Astrocyte of the spinal cord (primary cell): ENCODE measurements at regions not wholly inside any gene's neighbourhood (a gene's known extent, or its start where the extent isn't known, plus 50 kb on each side); places are given as distances from the start of the nearest gene placed in this dataset.

Experiments
- DNase-seq: peaks from one replicate; pipeline ENCODE4 v3.0.0; 2011; ENCODE audit warnings: low read depth, low spot score
- H3K4me3 ChIP-seq: 2 replicates; pipeline ENCODE4 v1.5.1; 2011; ENCODE audit warnings: low read depth, mild to moderate bottlenecking, low read length, moderate library complexity
- in situ Hi-C: cut with HindIII; loops from 2 replicates; pipeline ENCODE4 v1.10.0; 2017; ENCODE audit warnings: low sequenced_read_pairs
- TF ChIP-seq, protein P1 (sequence below): IDR thresholded peaks from 2 replicates; pipeline ENCODE4 v1.5.1; 2012; ENCODE audit warnings: low read depth, mild to moderate bottlenecking, low read length, inconsistent platforms

DNA sequence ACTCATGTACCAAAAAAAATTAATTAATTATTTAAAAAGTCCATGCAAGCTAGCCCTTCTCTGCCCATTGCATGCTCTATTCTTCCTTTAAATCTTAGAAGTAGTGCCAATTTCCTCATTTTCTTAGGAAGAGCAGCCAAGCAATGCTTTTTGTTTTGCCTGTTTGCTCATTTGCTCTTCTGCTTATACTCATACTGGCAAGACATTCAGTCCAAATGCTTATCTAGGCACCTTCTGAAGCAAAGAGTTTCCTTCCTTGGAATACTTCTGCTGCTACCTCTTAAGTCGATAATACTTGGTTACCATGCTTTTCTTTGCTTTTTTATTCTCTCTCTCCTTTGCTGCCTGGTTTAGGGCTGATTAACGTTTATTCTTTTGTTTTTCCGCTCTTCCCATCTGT lies 1318.3 kb downstream of the AACS start:
- H3K4me3 ChIP-seq = no peak overlapping the region
- TF ChIP-seq, protein P1, sequence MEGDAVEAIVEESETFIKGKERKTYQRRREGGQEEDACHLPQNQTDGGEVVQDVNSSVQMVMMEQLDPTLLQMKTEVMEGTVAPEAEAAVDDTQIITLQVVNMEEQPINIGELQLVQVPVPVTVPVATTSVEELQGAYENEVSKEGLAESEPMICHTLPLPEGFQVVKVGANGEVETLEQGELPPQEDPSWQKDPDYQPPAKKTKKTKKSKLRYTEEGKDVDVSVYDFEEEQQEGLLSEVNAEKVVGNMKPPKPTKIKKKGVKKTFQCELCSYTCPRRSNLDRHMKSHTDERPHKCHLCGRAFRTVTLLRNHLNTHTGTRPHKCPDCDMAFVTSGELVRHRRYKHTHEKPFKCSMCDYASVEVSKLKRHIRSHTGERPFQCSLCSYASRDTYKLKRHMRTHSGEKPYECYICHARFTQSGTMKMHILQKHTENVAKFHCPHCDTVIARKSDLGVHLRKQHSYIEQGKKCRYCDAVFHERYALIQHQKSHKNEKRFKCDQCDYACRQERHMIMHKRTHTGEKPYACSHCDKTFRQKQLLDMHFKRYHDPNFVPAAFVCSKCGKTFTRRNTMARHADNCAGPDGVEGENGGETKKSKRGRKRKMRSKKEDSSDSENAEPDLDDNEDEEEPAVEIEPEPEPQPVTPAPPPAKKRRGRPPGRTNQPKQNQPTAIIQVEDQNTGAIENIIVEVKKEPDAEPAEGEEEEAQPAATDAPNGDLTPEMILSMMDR = no peak
- no peak for DNase-seq
- in situ Hi-C loops = no loop called here

DNA sequence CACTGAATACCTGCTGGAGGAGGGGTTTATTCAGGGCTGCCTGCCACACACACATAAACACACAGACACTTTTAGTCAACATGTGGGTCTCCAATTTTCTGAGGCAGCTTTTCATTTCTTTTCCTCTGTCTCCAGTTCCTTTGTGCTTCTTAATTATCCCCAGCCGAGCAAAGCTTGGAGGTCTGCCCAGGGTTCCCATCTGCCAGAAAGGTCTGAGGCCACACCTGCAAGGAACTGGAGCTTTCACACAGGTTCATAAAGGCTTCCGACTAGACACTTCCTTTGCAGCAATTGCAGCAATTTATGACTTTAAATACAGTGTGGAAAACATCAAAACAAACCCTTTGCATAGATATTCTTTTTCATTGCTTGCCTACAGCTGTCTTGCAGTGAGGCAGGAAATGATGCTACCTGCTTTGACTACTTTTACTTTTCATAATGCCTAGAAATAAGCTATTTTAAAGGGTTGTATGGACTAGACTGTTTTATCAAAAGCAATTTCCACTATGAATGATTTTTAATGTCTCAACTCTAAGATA lies 1318.9 kb downstream of the AACS start:
- in situ Hi-C loops = no loop called here
- H3K4me3 ChIP-seq = no peak overlapping the region
- no peak for DNase-seq
- TF ChIP-seq, protein P1 = no peak

DNA sequence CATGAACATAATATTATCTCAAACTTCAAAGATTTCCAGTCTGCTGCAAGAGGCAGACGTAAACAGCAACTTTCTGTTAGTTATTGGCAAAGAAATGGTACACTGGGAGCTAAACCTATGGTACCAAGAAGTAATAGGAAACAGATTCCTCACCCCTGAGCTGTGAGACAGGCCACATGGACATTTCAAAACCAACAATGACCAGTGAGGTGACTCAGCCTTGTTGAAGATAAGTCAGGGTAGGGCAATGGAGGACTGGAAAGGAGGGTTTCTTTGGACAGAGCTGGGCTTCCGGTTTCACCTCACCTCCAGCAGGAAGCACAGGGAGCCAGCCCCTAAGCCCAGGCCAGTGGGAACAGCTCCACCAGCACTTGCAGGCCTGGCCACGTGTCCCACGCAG lies 1320.5 kb downstream of the AACS start:
- peak; percentile 28 for DNase-seq
- TF ChIP-seq, protein P1 = no peak
- in situ Hi-C loops = no loop called here
- H3K4me3 ChIP-seq = no peak overlapping the region

DNA sequence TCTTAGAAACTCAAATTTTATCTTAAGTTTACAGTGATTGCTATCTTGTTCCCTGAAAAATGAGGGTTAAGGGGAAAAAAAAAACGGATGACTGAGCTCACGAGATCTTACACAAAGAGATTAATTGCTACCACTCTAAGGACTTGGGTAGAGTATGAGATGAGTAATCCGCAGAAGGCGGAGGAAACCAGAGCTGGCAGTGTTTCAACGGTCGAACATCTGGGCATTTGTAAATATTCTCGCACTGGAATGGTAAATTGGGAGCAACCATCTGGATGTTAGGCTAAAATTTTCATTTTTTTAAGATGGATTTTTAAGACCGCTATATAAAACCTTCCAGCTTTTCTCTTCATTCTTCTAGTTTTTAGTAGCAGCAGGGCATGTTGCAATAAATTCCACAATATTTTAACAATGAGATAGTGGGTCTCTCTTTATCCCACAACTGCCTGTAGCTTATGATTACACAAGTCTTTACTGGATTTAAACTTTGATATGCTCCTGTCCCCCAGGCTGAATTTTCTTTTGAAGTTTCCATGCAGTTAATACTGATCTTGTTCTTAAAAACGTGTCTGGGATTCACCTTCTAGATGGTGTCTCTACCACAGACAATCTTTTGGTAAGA lies 1324.1 kb downstream of the AACS start:
- in situ Hi-C loops = no loop called here
- H3K4me3 ChIP-seq = no peak overlapping the region
- DNase-seq = peak; percentile 75
- TF ChIP-seq, protein P1 = no peak

DNA sequence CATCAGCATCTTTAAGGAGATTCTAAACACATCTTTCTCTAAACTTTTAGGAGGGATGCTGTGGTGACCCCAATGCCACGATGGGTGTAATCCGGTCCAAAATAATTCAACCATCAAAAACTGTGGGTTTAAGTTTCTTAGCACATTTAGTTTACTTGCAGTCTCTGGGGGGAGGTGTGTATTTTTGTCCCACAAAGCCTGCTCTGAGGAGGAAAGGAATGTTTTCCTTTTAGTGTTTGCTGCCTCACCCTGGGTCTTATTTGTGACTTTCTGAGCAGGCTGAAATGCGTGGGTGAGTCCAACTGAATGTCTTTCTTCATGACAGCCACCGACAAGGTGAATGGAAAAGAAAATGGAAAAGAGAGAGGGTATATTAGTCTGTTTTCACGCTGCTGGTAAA lies 1324.7 kb downstream of the AACS start:
- in situ Hi-C loops = no loop called here
- TF ChIP-seq, protein P1 = no peak
- H3K4me3 ChIP-seq = no peak overlapping the region
- DNase-seq = no peak

DNA sequence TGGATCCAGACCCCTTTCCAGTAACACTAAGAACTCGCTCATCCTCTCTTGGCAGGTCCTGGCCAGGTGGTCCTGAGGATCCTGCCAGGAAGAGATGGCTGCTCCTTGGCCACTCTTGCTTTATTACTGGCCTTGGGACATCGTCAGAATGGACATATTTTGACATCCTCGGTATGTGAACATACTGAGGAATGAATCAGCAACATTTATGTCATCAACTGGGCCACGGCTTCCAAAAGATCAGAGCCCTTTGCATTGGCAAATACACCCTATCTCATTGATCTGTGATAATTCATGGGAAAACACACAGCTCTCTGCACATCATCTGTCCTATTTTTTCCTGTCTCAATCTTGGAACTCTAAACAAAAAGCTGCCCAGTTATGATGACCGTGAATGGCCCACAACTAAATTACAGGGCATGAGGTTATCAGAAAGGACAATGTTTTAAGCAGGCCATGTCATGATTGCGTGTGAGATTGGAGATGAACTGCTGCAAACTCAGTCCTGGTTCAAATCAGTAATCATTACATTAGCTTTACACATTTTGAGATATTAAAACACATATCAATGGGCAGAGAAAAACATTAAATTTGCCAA lies 1325.8 kb downstream of the AACS start:
- in situ Hi-C loops = no loop called here
- no peak for DNase-seq
- TF ChIP-seq, protein P1 = no peak
- no peak overlapping the region for H3K4me3 ChIP-seq
